GM20000 (cell line): ENCODE measurements at regions not wholly inside any gene's neighbourhood (a gene's known extent, or its start where the extent isn't known, plus 50 kb on each side); places are given as distances from the start of the nearest gene placed in this dataset.

Source experiments
- DNase-seq: peaks from one replicate; pipeline ENCODE4 v3.0.0; 2012; ENCODE audit warnings: low spot score
- CTCF ChIP-seq: IDR thresholded peaks from 2 replicates; pipeline ENCODE4 v1.5.1; 2012; ENCODE audit warnings: mild to moderate bottlenecking, control low read depth; ENCODE audit errors: extremely low read depth, missing control alignments

GRCh38 chr3:94611596-94611995 lies 548.7 kb downstream of the NSUN3 start:
- no peak for TF ChIP-seq CTCF
- no peak for DNase-seq

GRCh38 chr3:94612631-94613030 lies 549.8 kb downstream of the NSUN3 start:
- DNase-seq, result no peak
- TF ChIP-seq CTCF, result no peak

GRCh38 chr3:94614192-94614591 lies 551.3 kb downstream of the NSUN3 start:
- TF ChIP-seq CTCF, result no peak
- no peak for DNase-seq

- no peak for DNase-seq
- TF ChIP-seq CTCF, result no peak
Observed at GRCh38 chr3:94615275-94616065, 552.6 kb downstream of the NSUN3 start.

- DNase-seq, result no peak
- no peak for TF ChIP-seq CTCF
Observed at GRCh38 chr3:94616833-94617232, 554.0 kb downstream of the NSUN3 start.

- TF ChIP-seq CTCF, result no peak
- no peak for DNase-seq
Observed at GRCh38 chr3:94617312-94617711, 554.5 kb downstream of the NSUN3 start.

- TF ChIP-seq CTCF, result no peak
- DNase-seq, result no peak
Observed at GRCh38 chr3:94619643-94620042, 556.8 kb downstream of the NSUN3 start.
